K562 (cell line): ENCODE measurements at regions not wholly inside any gene's neighbourhood (a gene's known extent, or its start where the extent isn't known, plus 50 kb on each side); places are given as distances from the start of the nearest gene placed in this dataset.

Experiments used
- ATAC-seq: fragments of 200-7000 bp; cut with Tn5 transposase; 3 replicates; pipeline ENCODE4 v1.9.1; 2020; ENCODE audit warnings: moderate library complexity
- BruUV-seq: library from RNA; stranded (reverse); fragments of 400-500 nt; replicated peaks from 2 replicates; lab custom pipeline; 2021; lab: Mats Ljungman, UMichigan
- CTCF ChIA-PET: fragments of 300-600 bp; formaldehyde crosslinking; extraction: SDS; loops from one replicate; lab custom pipeline; 2021; ENCODE audit warnings: low intra/inter-chr PET ratio; lab: Yijun Ruan, JAX
- POLR2A ChIA-PET: fragments of 300-600, 350-650 bp; sonication (Branson Sonifier 250); formaldehyde crosslinking; extraction: SDS; loops from one replicate; lab custom pipeline; 2021; ENCODE audit warnings: antibody characterized with exemption, inconsistent platforms; lab: Yijun Ruan, JAX
- DNase-seq, 4 experiments: peaks; one replicate each; pipeline versions ENCODE4 v3.0.0 to v3.0.0-alpha.2; 2011 to 2018; ENCODE audit warnings: low spot score in 3 of 4, mixed read lengths in 3 of 4; ENCODE audit errors: extremely low read depth in 1 of 4
- FAIRE-seq: peaks from 2 replicates; lab custom pipeline; 2011; peaks lifted over from hg19 to GRCh38; lab: Jason Lieb, UNC
- H2AFZ ChIP-seq: 2 replicates; pipeline ENCODE4 v1.6.0; 2011; ENCODE audit warnings: low read depth, low read length, control low read depth, inconsistent platforms
- H3K27ac ChIP-seq: fragments of 200-600 bp; 3 replicates; pipeline ENCODE4 v1.8.0; 2011; ENCODE audit warnings: low read depth, mild to moderate bottlenecking, control low read depth, inconsistent platforms, low read length, moderate library complexity, mixed read lengths; ENCODE audit errors: extremely low read depth
- H3K27me3 ChIP-seq, 2 experiments: fragments of 300-600 bp in 1 of 2; 2 replicates in 1 of 2; 3 replicates in 1 of 2; pipeline versions ENCODE4 v1.6.0 to v1.8.0; 2011; ENCODE audit warnings: inconsistent platforms in 2 of 2, low read length in 2 of 2, mild to moderate bottlenecking in 1 of 2, mixed read lengths in 1 of 2, moderate library complexity in 1 of 2; ENCODE audit not compliant: control insufficient read depth in 2 of 2, insufficient read depth in 2 of 2
- H3K36me3 ChIP-seq: fragments of 300-600 bp; 3 replicates; pipeline ENCODE4 v1.8.0; 2011; ENCODE audit warnings: mild to moderate bottlenecking, low read length, inconsistent platforms; ENCODE audit not compliant: control insufficient read depth, insufficient read depth
- H3K4me1 ChIP-seq, 2 experiments: fragments of 200-600 bp in 1 of 2; replicated peaks in 1 of 2; 2 replicates in 1 of 2; 3 replicates in 1 of 2; pipeline versions ENCODE4 v1.5.1 to v1.8.0; 2011; ENCODE audit warnings: inconsistent platforms in 2 of 2, low read length in 2 of 2, mild to moderate bottlenecking in 1 of 2, mixed read lengths in 1 of 2, moderate library complexity in 1 of 2; ENCODE audit not compliant: control insufficient read depth in 2 of 2, insufficient read depth in 2 of 2
- H3K4me2 ChIP-seq: 2 replicates; pipeline ENCODE4 v1.6.1; 2011; ENCODE audit warnings: low read length, control low read depth, inconsistent platforms, mixed read lengths; ENCODE audit not compliant: insufficient read depth
- H3K4me3 ChIP-seq: fragments of 200-600 bp; sonication (generic), shearing (Covaris generic); 2 replicates; pipeline ENCODE4 v1.5.1; 2016; ENCODE audit warnings: control low read depth, inconsistent platforms
- H3K79me2 ChIP-seq: fragments of 200-600 bp; 3 replicates; pipeline ENCODE4 v1.8.0; 2011; ENCODE audit warnings: low read length, inconsistent platforms; ENCODE audit not compliant: control insufficient read depth, insufficient read depth
- H3K9ac ChIP-seq, 2 experiments: 2 replicates each; pipeline versions ENCODE4 v1.6.0 to v1.6.1; 2011; ENCODE audit warnings: low read depth in 2 of 2, low read length in 2 of 2, control low read depth in 1 of 2, inconsistent platforms in 1 of 2, mild to moderate bottlenecking in 1 of 2, mixed read lengths in 1 of 2; ENCODE audit not compliant: insufficient read depth in 1 of 2
- H3K9me1 ChIP-seq: one replicate; pipeline ENCODE4 v1.6.0; 2011; ENCODE audit warnings: inconsistent platforms, mild to moderate bottlenecking, low read length, moderate library complexity; ENCODE audit not compliant: control insufficient read depth, insufficient read depth
- H3K9me3 ChIP-seq: replicated peaks from 2 replicates; pipeline ENCODE4 v1.5.1; 2011; ENCODE audit warnings: low read depth, low read length, inconsistent platforms; ENCODE audit not compliant: control insufficient read depth, insufficient read depth
- H4K20me1 ChIP-seq: replicated peaks from 2 replicates; pipeline ENCODE4 v1.6.1; 2011; ENCODE audit warnings: low read length, inconsistent platforms, mixed read lengths; ENCODE audit not compliant: control insufficient read depth, insufficient read depth
- ADNP ChIP-seq: fragments of 200-800 bp; sonication (Bioruptor generic); IDR thresholded peaks from 2 replicates; pipeline ENCODE4 v1.6.1; 2016; ENCODE audit warnings: missing genetic modification characterization, missing compliant biosample characterization
- ARHGAP35 ChIP-seq: fragments of 450-650 bp; IDR thresholded peaks from 2 replicates; pipeline ENCODE4 v1.6.1; 2018; ENCODE audit not compliant: partially characterized antibody
- HNRNPK ChIP-seq: fragments of 200-400 bp; formaldehyde crosslinking; IDR thresholded peaks from one replicate; pipeline ENCODE4 v1.6.1; 2018; ENCODE audit warnings: mild to moderate bottlenecking, low read depth, low read length; ENCODE audit not compliant: poor library complexity, severe bottlenecking
- NCOR1 ChIP-seq: fragments of 450-650 bp; IDR thresholded peaks from 2 replicates; pipeline ENCODE4 v1.6.1; 2016; ENCODE audit warnings: mild to moderate bottlenecking, moderate library complexity
- NFRKB ChIP-seq: fragments of 450-650 bp; IDR thresholded peaks from 2 replicates; pipeline ENCODE4 v1.6.1; 2016; ENCODE audit warnings: low read depth
- PYGO2 ChIP-seq: fragments of 450-650 bp; IDR thresholded peaks from 2 replicates; pipeline ENCODE4 v1.6.1; 2016; ENCODE audit warnings: mild to moderate bottlenecking, missing genetic modification characterization, moderate library complexity, missing compliant biosample characterization
- SIN3B ChIP-seq: fragments of 450-650 bp; IDR thresholded peaks from 2 replicates; pipeline ENCODE4 v1.6.1; 2017; ENCODE audit warnings: low read depth, mild to moderate bottlenecking, moderate library complexity
- ZNF444 ChIP-seq: fragments of 250-450 bp; sonication (Bioruptor Pico); IDR thresholded peaks from 2 replicates; pipeline ENCODE4 v1.4.0; 2020; ENCODE audit warnings: mild to moderate bottlenecking, moderate library complexity
- WGBS: fragments of 100-300 bp; shearing (Covaris generic); methylation state at CpG from one replicate; pipeline ENCODE4 v1.1.6; 2016; ENCODE audit warnings: low coverage, mixed read lengths; ENCODE audit not compliant: insufficient coverage; ENCODE audit errors: missing lambda C conversion rate; 5-methylcytosine and 5-hydroxymethylcytosine counted together
- in situ Hi-C: fragments of 300-500 bp; cut with MboI; formaldehyde crosslinking; loops from 4 replicates; pipeline ENCODE4 v1.15.0; 2018; ENCODE audit warnings: inconsistent platforms, mixed read lengths
- intact Hi-C: fragments of 100-400 bp; cut with micrococcal nuclease; formaldehyde crosslinking; loops from 2 replicates; pipeline ENCODE4 v1.14.2; 2022
- TF ChIP-seq, protein P1 (sequence below): fragments of 450-650 bp; IDR thresholded peaks from 2 replicates; pipeline ENCODE4 v1.6.1; 2016; ENCODE audit warnings: mild to moderate bottlenecking, moderate library complexity
- TF ChIP-seq, protein P2 (sequence below): sonication (generic); formaldehyde crosslinking; IDR thresholded peaks from 2 replicates; pipeline ENCODE4 v1.5.0; 2020; ENCODE audit warnings: missing genetic modification reagents

DNA sequence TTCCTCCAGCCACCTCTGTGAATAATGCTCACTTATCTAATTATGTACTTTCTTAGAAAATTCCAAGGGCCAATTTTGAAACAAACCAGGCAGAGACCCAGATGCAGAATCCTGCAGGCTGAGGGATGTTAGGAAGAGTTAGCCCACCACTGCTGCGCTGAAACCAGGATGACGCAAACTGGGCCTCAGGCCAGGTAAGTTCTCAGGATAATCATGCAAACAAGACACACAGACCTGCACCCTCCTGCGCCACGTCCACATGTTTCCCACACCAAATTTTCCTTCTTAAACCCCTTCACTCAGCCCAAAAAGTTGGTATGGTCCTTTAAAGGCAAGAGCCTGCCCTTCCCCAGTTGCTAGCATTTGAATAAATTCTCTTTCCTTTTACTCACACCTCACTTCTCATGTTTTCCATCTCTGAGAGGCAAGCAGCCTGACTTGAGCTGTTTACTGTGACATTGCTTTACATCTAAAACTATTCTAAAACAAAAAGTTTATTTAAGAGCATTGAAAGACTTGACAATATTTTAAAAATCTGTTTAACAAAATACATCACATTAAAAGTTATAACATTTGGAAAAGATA, 887.1 kb downstream of the LRRIQ3 start:
- Histone ChIP-seq H3K9me3 (no peaks in the 10 kb centered on the region), H2AFZ (no peak overlapping the region), H3K27ac (no peak overlapping the region), H3K4me2 (no peak overlapping the region), H3K4me1 (no peaks in the 10 kb centered on the region), H4K20me1 (no peaks in the 10 kb centered on the region), H3K4me3 (no peak overlapping the region), H3K9ac (no peak overlapping the region), H3K27me3 (no peaks in the 10 kb centered on the region), H3K36me3 (no peaks in the 10 kb centered on the region), H3K79me2 (no peaks in the 10 kb centered on the region), H3K9me1 (no peaks in the 10 kb centered on the region)
- ATAC-seq: no peak
- intact Hi-C loops (no loop called here), in situ Hi-C loops (no loop called here)
- BruUV-seq: no TSS peak
- WGBS: 6% methylated on average over 4 of the region's 4 CpGs
- DNase-seq: no peak
- ChIA-PET CTCF (no interaction called here), POLR2A (no interaction called here)
- no peak for FAIRE-seq
- no peak for TF ChIP-seq ZNF444 (CRISPR knock-in tag)
- no peak for TF ChIP-seq SIN3B
- no peak for TF ChIP-seq ARHGAP35
- no peak for TF ChIP-seq PYGO2 (tag)
- no peak for TF ChIP-seq ADNP (tag)
- TF ChIP-seq, protein P1, sequence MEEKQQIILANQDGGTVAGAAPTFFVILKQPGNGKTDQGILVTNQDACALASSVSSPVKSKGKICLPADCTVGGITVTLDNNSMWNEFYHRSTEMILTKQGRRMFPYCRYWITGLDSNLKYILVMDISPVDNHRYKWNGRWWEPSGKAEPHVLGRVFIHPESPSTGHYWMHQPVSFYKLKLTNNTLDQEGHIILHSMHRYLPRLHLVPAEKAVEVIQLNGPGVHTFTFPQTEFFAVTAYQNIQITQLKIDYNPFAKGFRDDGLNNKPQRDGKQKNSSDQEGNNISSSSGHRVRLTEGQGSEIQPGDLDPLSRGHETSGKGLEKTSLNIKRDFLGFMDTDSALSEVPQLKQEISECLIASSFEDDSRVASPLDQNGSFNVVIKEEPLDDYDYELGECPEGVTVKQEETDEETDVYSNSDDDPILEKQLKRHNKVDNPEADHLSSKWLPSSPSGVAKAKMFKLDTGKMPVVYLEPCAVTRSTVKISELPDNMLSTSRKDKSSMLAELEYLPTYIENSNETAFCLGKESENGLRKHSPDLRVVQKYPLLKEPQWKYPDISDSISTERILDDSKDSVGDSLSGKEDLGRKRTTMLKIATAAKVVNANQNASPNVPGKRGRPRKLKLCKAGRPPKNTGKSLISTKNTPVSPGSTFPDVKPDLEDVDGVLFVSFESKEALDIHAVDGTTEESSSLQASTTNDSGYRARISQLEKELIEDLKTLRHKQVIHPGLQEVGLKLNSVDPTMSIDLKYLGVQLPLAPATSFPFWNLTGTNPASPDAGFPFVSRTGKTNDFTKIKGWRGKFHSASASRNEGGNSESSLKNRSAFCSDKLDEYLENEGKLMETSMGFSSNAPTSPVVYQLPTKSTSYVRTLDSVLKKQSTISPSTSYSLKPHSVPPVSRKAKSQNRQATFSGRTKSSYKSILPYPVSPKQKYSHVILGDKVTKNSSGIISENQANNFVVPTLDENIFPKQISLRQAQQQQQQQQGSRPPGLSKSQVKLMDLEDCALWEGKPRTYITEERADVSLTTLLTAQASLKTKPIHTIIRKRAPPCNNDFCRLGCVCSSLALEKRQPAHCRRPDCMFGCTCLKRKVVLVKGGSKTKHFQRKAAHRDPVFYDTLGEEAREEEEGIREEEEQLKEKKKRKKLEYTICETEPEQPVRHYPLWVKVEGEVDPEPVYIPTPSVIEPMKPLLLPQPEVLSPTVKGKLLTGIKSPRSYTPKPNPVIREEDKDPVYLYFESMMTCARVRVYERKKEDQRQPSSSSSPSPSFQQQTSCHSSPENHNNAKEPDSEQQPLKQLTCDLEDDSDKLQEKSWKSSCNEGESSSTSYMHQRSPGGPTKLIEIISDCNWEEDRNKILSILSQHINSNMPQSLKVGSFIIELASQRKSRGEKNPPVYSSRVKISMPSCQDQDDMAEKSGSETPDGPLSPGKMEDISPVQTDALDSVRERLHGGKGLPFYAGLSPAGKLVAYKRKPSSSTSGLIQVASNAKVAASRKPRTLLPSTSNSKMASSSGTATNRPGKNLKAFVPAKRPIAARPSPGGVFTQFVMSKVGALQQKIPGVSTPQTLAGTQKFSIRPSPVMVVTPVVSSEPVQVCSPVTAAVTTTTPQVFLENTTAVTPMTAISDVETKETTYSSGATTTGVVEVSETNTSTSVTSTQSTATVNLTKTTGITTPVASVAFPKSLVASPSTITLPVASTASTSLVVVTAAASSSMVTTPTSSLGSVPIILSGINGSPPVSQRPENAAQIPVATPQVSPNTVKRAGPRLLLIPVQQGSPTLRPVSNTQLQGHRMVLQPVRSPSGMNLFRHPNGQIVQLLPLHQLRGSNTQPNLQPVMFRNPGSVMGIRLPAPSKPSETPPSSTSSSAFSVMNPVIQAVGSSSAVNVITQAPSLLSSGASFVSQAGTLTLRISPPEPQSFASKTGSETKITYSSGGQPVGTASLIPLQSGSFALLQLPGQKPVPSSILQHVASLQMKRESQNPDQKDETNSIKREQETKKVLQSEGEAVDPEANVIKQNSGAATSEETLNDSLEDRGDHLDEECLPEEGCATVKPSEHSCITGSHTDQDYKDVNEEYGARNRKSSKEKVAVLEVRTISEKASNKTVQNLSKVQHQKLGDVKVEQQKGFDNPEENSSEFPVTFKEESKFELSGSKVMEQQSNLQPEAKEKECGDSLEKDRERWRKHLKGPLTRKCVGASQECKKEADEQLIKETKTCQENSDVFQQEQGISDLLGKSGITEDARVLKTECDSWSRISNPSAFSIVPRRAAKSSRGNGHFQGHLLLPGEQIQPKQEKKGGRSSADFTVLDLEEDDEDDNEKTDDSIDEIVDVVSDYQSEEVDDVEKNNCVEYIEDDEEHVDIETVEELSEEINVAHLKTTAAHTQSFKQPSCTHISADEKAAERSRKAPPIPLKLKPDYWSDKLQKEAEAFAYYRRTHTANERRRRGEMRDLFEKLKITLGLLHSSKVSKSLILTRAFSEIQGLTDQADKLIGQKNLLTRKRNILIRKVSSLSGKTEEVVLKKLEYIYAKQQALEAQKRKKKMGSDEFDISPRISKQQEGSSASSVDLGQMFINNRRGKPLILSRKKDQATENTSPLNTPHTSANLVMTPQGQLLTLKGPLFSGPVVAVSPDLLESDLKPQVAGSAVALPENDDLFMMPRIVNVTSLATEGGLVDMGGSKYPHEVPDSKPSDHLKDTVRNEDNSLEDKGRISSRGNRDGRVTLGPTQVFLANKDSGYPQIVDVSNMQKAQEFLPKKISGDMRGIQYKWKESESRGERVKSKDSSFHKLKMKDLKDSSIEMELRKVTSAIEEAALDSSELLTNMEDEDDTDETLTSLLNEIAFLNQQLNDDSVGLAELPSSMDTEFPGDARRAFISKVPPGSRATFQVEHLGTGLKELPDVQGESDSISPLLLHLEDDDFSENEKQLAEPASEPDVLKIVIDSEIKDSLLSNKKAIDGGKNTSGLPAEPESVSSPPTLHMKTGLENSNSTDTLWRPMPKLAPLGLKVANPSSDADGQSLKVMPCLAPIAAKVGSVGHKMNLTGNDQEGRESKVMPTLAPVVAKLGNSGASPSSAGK: no peak
- TF ChIP-seq HNRNPK: no peak
- TF ChIP-seq, protein P2, sequence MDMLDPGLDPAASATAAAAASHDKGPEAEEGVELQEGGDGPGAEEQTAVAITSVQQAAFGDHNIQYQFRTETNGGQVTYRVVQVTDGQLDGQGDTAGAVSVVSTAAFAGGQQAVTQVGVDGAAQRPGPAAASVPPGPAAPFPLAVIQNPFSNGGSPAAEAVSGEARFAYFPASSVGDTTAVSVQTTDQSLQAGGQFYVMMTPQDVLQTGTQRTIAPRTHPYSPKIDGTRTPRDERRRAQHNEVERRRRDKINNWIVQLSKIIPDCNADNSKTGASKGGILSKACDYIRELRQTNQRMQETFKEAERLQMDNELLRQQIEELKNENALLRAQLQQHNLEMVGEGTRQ (CRISPR knock-in tag): no peak
- TF ChIP-seq NFRKB: no peak
- no peak for TF ChIP-seq NCOR1
